Retinal pigment epithelial cell (primary cell): ENCODE measurements at regions not wholly inside any gene's neighbourhood (a gene's known extent, or its start where the extent isn't known, plus 50 kb on each side); places are given as distances from the start of the nearest gene placed in this dataset.
"Not testable (repeated sequence)": the region's sequence is repeated elsewhere in the genome, so short reads cannot be mapped to it uniquely, and the experiment has no call there.

Experiments
- DNase-seq: peaks from one replicate; pipeline ENCODE4 v3.0.0-alpha.2; 2010; ENCODE audit warnings: low read depth
- H3K4me3 ChIP-seq: 2 replicates; pipeline ENCODE4 v1.5.1; 2011; ENCODE audit warnings: mild to moderate bottlenecking, low read length, control low read depth, moderate library complexity
- CTCF ChIP-seq: conservative IDR thresholded peaks from 2 replicates; pipeline ENCODE4 v1.5.1; 2011; ENCODE audit warnings: low read depth, low read length, control low read depth, inconsistent platforms

GRCh38 chr7:9709216-9709615 lies 1264.5 kb upstream of the PHF14 start:
- H3K4me3 ChIP-seq: no peak overlapping the region
- DNase-seq: no peak
- TF ChIP-seq CTCF: no peak

GRCh38 chr7:9711259-9711918 lies 1262.3 kb upstream of the PHF14 start:
- DNase-seq: no peak
- TF ChIP-seq CTCF: no peak
- H3K4me3 ChIP-seq: no peak overlapping the region

- peak; percentile 86 for DNase-seq
- TF ChIP-seq CTCF: no peak
- H3K4me3 ChIP-seq: no peak overlapping the region
Observed at GRCh38 chr7:9718071-9718661, 1255.5 kb upstream of the PHF14 start.

- DNase-seq: no peak
- H3K4me3 ChIP-seq: no peak overlapping the region
- TF ChIP-seq CTCF: no peak
Observed at GRCh38 chr7:9719303-9719702, 1254.4 kb upstream of the PHF14 start.

GRCh38 chr7:9719721-9720120 lies 1254.0 kb upstream of the PHF14 start:
- H3K4me3 ChIP-seq: no peak overlapping the region
- no peak for TF ChIP-seq CTCF
- no peak for DNase-seq

GRCh38 chr7:9725940-9726663 lies 1247.6 kb upstream of the PHF14 start:
- not testable (repeated sequence) for DNase-seq

GRCh38 chr7:9726811-9727210 lies 1246.9 kb upstream of the PHF14 start:
- DNase-seq: not testable (repeated sequence)

More at GRCh38 chr7:9725940-9726663, 1247.6 kb upstream of the PHF14 start:
- not testable (repeated sequence) for H3K4me3 ChIP-seq

GRCh38 chr7:9727467-9727869 lies 1246.2 kb upstream of the PHF14 start:
- DNase-seq, H3K4me3 ChIP-seq: not testable (repeated sequence)

More at GRCh38 chr7:9726811-9727210, 1246.9 kb upstream of the PHF14 start:
- H3K4me3 ChIP-seq: not testable (repeated sequence)

GRCh38 chr7:9728014-9728657 lies 1245.5 kb upstream of the PHF14 start:
- DNase-seq, H3K4me3 ChIP-seq: not testable (repeated sequence)
